HG03066 (cell line): ENCODE measurements at regions not wholly inside any gene's neighbourhood (a gene's known extent, or its start where the extent isn't known, plus 50 kb on each side); places are given as distances from the start of the nearest gene placed in this dataset.

Experiments used
- ATAC-seq: cut with Tn5 transposase; IDR thresholded peaks from one replicate; pipeline ENCODE4 v1.9.1; 2021; ENCODE audit warnings: low read depth; ENCODE audit not compliant: unreplicated experiment

- no peak for ATAC-seq
These were observed 120.1 kb downstream of the RPS12 start for GRCh38 chr6:132934496-132934895.

GRCh38 chr6:132936646-132937045 lies 122.3 kb downstream of the RPS12 start:
- no peak for ATAC-seq

DNA sequence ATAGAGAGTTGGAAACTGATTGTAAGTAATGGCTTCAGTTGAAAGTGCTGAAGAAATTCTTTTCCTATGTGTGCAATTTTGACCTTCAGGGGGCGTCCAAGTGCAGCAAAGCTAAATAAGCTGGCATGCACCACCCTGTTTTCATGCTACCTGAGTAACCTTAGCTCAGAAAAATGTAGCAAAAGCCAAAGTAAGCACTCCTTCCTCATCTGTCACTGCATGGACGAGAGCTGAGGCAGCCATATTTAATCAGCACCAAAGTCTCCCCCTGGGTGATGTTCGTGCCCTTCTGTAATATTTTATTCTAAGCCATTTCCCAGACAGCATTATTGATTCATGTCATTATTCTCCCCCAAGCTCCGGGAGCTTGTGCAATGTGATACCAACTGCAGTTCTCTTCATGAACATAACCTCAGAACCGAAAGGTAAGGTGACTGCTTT lies 123.1 kb downstream of the RPS12 start:
- no peak for ATAC-seq

DNA sequence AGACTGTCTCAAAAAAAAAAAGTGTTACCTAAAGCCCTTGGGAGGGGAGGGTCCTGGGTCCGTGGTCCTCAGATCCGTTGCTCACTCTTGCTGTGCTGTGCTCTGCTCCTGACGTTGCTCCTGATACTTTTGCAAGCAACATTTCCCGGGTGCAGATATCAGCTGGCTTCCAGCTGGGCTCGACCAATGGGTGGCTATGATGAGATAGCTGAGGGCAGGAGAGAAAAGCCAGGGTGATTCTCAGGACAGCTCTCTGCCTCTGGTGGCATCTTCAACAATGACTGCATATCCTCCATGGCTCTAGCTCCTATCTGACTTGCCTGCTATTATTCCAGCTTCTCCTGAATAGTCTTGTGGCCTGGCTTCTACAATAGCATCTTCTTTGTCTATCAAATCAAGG lies 134.5 kb downstream of the RPS12 start:
- ATAC-seq = no peak

GRCh38 chr6:132950566-132950965 lies 136.2 kb downstream of the RPS12 start:
- ATAC-seq = no peak

- ATAC-seq = no peak
These were observed 137.9 kb downstream of the RPS12 start for GRCh38 chr6:132952031-132952867.

DNA sequence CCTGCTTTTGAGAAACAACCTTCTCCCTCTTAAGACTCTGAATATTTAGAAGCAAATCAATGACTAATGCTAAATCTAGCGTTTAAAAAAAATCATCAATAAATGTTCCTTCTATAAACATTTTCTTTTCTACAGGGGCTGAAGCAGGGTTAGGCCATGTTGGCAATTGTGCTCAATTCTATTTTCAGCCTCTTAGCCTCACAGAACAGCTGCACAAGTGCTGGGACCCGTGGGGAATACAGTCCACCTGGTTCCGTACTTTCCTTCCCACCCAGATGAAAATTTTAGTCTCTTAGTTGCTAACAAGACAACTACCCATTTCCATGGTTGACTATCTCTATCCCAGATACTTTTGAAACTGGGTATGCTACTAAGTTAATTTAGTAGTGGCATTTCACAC lies 138.6 kb downstream of the RPS12 start:
- ATAC-seq = no peak

DNA sequence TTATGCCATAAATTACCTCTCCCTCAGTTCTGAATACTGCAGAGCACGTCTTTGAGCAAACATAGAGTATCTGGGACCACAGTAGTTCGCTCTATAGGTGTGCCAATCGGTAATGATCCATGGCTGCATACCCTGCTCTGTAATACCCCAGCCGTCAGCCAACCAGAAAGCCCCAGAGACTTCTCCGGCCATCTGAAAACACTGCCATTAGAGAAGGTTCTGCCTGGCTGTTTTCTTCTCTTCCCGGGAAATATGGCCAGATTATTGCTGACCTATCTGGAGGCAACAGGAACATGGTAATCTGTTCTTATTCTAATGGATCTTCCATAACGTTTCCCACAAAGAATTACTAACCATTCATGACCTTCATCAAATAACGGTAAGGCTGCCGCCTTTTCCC lies 139.9 kb downstream of the RPS12 start:
- no peak for ATAC-seq

DNA sequence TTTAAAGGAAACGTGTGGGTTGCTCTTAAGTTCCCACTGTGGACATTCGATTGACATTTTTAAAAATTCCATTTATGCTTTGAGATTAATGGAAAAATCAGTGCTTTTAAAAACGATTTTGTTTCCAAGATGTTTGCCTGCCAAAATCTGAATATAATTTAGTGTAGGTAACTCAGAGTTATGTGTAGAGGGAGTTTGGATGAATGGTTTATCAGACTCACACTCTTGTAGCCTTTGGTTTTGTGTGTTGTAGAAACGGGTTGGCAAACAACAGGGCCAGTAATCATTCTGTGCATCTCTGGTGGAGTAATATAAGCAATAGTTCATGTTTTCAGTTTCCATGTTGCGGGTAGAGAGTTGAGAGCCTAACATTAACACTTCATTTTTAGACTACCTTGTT lies 140.6 kb downstream of the RPS12 start:
- ATAC-seq = no peak

GRCh38 chr6:132959639-132960326 lies 145.4 kb downstream of the RPS12 start:
- ATAC-seq = no peak

DNA sequence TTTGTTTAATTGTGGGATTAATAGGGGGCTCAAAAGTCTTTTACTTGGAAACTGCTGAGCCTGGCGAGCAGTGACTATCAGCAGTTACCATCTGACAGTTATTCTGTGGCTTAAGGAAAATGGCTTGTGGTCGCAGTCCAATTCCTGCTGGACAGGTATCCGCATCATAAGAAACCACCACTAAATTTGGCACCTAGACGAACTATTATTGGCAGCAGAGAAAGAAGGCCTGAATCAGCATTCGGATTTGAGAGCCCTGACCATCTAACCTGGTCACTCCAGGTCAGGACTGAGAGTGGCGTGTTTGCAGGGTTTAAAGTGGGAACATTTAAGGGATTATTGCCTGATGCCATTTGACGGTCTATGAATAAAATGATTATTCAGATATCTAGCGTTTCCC lies 146.4 kb downstream of the RPS12 start:
- no peak for ATAC-seq

DNA sequence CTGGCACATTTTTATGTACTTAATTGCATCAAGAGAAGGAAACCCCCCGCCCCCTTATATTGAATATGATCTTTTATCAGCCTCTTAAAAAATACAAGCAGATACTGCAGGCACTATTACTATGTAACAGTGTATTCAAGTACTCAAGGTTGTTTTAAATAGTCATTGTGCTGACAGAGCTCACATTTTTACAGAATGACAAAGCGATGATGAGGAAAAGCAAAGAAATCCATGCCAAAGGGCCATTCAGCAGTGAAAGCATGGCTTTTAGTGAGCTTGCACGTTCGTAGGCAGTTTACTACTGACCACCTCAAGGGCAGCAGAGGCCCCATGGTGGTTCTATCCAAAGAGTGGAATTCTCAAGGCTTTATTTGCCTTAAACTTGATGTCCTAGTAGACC lies 146.8 kb downstream of the RPS12 start:
- no peak for ATAC-seq

DNA sequence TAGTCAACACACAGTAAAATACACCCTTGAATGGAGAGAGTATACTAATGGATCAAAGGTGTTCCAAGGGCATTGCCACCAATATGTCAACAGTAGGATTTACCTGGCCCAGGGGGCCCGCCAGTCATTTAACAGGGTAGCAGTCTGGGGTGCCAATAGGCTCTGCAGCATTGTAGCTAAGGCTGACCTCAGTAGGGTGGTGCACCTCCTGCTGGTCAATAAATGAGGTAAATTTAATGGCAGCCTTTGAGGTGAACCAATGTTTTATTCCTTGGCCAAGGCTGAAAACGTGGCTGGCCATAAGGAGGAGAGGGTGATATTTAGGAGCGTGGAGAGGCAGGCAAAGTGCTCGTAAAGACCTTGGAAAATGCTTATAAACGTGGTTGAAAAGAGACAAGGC lies 147.2 kb downstream of the RPS12 start:
- ATAC-seq = no peak

DNA sequence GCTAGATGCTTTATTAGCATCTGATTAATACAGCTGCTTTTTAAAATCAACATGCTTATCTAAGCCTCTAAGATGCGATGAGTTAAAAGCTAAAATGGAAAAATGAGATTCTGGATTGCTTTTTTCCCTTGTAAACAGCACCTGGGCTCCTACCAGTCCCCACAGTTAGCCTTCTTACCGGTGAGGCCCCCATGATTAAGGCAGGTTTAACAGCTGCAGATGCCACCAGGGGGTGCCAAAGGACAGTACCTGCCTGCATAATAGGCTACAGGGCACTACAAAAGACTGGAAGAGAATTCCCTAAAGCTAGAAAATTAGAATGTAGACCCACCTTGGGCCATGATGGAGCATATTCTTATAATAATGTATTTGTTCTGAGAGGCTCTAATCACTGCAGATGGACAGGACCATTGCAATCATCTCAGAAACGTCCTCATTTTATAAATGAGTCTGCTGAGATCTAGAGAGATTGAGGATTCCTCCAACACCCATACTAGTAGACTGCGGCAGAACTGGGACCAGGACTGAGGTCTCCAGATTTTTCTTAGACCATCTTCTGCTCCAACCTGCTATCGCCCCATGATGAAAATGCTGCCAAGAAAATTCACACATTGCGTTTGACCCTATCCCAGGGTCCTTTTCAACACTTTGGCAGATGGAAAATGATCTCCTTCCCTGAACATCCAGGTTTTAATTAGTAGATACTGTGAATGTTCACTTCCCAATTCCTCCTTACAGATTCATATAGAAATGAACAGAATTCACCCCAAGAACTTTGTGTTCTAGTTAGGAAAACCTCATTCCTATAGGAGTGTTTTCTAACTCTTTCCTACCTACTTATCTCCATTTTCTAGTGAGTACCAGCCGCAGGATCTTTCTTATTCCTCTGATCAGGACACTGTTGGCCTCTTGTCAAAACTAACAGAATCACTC lies 148.8 kb downstream of the RPS12 start:
- peak; percentile 70 for ATAC-seq

- ATAC-seq = no peak
These were observed 149.9 kb downstream of the RPS12 start for GRCh38 chr6:132964101-132964867.

DNA sequence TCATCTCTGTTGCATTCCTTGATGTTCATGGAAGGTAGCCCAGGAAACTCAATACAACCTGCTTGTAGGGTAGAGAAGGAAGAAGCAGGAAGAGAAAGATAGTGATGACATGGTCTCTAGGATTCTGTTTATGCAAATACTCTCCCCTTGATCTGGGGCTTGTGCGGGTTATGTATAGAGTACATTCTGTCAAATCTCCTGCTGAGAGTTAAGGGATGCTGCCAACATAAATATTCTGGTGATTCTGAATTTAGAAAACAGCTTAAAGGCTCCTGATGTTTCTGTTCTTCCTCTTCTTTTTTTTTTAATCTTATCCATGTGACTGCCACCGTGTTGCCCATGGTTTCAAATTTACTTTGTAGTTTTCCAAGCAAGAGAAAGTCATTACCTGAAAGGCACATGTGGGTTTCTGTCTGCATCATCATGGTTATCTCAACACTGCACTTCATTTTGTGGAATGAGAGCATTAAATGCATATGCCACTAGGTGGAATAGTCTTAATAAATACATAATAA lies 150.6 kb downstream of the RPS12 start:
- ATAC-seq = no peak

GRCh38 chr6:132967871-132968270 lies 153.5 kb downstream of the RPS12 start:
- ATAC-seq = no peak

- ATAC-seq = no peak
These were observed 154.1 kb downstream of the RPS12 start for GRCh38 chr6:132968419-132968950.

- no peak for ATAC-seq
These were observed 154.8 kb downstream of the RPS12 start for GRCh38 chr6:132969196-132969595.

- no peak for ATAC-seq
These were observed 157.3 kb downstream of the RPS12 start for GRCh38 chr6:132971676-132972075.
